ENCODE measurements at regions not wholly inside any gene's neighbourhood (a gene's known extent, or its start where the extent isn't known, plus 50 kb on each side); places are given as distances from the start of the nearest gene placed in this dataset.
"Not testable (repeated sequence)": the region's sequence is repeated elsewhere in the genome, so short reads cannot be mapped to it uniquely, and the experiment has no call there.

GRCh38 chr21:43287795-43288755, 119.3 kb downstream of the CRYAA start:
- no peak for DNase-seq (ENCODE audit: low read depth)

DNA sequence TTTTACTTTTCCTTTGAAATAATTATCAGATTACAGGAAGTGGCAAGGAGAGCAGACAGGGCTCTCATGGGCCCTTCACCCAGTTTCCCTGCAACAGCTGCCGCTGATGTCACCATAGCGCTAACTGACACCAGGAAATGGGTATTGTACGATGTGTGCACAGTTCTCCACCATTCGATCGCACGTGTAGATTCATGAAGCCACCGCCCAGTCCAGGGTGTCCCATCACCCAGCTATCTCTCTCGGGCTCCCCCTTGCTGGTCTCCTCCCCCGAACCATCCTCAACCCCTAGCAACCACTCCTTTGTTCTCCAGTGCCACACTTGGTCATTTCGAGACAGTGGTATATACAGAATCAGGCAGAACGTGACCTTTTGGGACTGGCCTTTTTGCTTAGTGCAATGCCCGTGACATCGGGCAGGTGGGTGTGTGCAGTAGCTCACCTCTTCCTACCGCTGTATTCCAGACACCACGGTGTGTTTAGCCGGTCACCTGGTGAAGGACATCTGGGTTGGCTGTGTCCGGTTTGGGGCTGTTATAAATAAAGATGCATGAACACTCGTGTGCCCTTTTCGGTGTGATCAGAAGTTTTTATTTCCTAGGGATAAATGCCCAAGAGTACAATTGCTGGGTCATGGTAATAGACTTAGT, 118.4 kb downstream of the CRYAA start:
- no peak for DNase-seq (ENCODE audit: low read depth)

DNA sequence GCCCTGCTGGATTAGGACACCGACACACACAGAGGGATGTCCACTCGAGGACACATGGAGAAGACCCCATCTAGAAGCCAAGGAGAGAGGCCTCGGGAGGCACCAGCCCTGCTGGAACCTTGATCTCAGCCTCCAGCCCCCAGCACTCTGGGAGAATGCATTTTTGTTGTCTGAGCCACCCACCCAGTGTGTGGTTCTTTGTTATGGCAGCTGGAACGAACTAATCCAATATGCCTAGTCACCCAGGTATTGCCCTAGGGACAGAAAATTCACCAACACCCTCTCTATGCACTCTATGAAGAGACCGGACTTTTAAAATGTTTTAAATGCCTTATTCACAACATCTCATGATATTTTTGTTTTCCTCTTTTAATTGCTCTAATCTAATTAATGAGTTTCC, 117.4 kb downstream of the CRYAA start:
- no peak for DNase-seq (ENCODE audit: low read depth)

- DNase-seq (ENCODE audit: low read depth): no peak
These were observed 115.9 kb downstream of the CRYAA start for GRCh38 chr21:43284700-43285099.

GRCh38 chr21:43284238-43284637, 115.4 kb downstream of the CRYAA start:
- DNase-seq (ENCODE audit: low read depth): no peak

DNA sequence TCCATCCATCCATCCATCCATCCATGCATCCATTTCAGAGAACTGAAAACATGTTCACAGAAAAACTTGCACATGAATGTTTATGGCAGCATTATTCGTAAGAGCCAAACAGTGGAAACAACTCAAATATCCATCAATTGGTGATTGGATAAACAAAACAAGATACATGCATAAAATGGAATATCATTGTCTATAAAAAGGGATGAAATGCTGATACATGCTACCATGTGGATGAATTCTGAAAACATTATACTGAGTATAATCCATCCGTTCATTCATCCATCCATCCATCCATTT, 115.1 kb downstream of the CRYAA start:
- not testable (repeated sequence) for DNase-seq (ENCODE audit: low read depth)

- no peak for DNase-seq (ENCODE audit: low read depth)
These were observed 114.5 kb downstream of the CRYAA start for GRCh38 chr21:43283136-43283924.

DNA sequence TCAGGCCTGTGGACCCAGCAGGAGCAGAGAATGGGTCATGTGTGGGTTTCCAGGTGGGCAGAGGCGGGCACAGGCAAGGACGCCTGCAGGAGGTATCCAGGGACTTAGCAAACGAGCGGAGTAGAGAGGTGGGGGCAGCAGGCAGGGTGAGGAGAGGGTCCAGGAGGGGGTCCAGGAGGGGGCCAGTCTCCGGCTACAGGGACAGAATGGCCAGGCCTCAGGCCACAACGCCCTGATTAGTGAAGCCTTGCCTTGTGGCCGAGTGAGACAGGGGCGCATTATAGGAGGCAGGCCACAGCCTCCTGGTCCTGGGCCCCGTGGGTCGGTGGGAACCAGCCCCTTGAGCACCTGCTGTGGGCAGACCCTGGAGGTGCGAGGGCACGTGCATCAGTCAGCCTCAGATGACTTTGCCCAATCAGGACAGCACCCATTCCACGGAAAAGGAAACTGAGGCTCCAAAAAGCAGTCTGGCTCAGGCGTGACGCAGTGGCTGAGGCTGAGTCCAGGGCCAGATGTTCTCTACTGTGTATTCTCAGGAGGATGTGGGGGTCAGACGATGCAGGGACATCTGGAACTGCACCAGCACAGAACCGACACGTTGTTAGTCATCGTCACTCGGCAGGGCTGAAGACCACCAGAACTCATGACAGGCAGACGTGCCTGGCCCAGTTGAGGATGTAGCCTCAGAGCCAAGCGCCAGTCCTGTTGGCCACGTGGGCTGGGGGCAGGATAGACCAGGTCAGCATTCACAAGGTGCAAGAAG, 113.7 kb downstream of the CRYAA start:
- no peak for DNase-seq (ENCODE audit: low read depth)

- DNase-seq (ENCODE audit: low read depth): no peak
These were observed 113.0 kb downstream of the CRYAA start for GRCh38 chr21:43281661-43282357.

DNA sequence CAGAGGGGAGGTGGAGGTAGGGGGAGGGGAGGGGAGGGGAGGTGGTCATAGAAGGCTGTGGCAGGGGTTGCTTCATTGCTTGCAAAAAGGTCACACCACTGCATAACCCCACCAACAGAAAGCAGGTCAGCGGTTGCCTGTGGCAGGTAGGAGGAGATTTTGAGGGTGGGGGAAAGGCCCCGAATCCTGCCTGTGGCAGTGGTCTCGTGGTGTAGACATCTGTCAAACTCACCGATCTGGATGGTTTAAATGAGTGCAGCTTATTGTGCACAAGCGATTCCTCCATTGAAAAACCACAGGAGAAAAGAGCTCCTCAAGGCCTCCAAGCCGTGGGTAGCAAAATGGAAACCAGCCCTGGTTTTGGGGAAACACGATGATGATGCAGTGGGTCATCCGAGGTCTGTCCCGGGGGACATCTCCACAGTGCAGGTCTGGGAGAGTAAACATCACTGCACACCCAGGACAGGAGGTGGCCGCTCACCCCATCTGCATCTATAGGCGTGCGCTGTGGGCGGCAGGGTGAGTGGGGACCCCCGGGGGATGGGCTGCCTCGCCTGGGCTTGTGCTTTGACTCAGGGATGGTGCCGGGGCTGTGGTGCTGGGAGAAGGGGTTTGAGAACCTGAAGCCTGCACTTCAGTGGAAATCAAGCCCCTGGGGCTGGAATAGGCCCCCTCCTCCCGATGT, 112.3 kb downstream of the CRYAA start:
- no peak for DNase-seq (ENCODE audit: low read depth)

- no peak for DNase-seq (ENCODE audit: low read depth)
These were observed 110.7 kb downstream of the CRYAA start for GRCh38 chr21:43279578-43279894.

DNA sequence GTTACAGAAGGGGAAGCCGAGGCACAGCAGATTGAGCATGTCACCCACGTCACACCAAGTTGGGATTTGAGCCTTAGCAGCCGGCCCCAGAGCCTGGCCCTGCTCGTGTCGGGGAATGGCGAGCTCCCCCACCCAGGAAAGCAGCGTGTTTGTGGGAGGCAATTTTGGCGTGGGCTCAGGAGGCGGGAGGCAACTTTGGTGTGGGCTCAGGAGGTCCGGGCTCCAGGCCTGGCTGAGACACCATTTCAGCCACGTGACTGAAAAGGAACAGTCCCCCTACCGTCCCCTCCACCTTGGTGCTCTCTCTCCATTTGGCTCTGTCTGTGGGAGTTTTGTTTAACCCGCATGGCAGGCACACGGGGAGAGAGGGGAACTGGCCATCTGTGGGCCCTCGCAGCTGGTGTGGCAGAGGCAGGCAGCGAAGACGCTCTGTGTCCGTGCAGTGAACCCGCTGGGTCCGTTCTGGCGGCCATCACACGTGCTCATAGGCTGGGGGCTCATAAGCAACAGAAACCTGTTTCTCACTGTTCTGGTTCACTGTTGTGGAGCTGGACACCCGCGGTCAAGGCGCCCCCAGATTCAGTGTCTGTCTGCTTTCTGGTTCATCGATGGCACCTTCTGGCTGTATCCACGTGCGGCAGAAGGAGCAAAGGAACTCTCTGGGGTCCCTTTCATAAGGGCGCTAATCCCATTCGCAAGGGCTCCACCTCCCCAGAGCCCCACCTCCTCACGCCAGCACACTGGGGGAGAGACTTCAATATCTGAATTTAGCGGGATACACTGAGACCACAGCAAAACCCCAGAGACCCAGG, 110.2 kb downstream of the CRYAA start:
- no peak for DNase-seq (ENCODE audit: low read depth)

DNA sequence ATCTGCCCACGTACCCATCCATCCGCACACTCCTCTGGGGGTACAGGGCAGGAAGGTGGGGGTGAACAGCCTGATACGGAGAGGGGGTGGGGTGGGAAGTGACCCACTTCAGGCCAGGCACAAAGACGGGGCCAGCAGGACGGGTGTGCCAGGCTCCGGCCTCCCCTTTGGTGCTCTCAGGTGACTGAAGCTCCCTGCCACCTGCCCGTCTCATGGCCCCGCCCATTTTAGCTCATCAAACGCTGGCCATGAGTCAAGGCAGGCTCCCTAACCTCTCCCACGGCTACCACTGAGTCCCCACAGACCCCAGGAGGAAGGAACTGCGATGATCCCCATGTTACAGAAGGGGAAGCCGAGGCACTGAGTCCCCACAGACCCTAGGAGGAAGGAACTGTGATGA, 109.6 kb downstream of the CRYAA start:
- no peak for DNase-seq (ENCODE audit: low read depth)

- DNase-seq (ENCODE audit: low read depth): no peak
These were observed 108.9 kb downstream of the CRYAA start for GRCh38 chr21:43277481-43278351.

GRCh38 chr21:43276811-43277210, 108.0 kb downstream of the CRYAA start:
- no peak for DNase-seq (ENCODE audit: low read depth)

GRCh38 chr21:43275421-43276211, 106.8 kb downstream of the CRYAA start:
- DNase-seq (ENCODE audit: low read depth): no peak

DNA sequence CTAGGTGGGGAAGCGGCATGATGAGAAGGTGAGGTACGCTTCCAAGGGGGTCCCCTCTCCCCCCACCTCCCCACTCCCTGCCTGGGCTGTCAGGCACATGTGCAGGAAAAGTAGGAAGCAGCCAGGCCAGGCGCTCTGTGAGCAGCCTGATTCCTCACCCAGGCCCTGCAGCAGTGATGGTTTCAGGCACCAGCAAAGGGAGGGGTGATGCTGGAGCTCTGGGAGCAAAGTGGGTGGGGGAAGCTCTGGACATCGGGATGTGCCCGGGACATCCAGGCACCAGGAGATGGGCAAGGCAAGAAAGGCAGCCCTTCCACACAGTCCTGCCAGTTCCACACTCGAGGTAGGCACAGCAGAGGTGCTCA, 106.1 kb downstream of the CRYAA start:
- DNase-seq (ENCODE audit: low read depth): no peak

Data from ELR (cell line).